ENCODE measurements at regions not wholly inside any gene's neighbourhood (a gene's known extent, or its start where the extent isn't known, plus 50 kb on each side); places are given as distances from the start of the nearest gene placed in this dataset.
"Not testable (repeated sequence)": the region's sequence is repeated elsewhere in the genome, so short reads cannot be mapped to it uniquely, and the experiment has no call there.

DNA sequence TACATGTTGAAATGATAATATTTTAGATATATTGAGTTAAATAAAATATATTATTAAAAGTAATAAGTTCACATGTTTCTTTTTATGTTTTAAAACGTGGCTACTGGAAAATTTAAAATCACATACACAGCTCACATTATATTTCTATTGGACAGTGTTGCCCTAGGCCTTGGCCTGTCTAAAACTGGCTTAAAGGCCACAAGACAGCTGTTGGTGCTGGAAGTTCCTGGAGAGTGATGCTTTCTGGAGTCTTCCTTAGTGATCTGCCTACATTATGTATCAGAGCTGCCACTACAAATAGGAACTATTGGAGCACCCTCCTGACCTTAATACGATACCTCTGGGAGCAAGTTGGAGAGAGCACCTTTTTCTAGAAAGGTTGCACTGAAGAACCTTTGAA is 254.1 kb upstream of the C2CD4B start:
- no peak overlapping the region for H3K27ac ChIP-seq (replicated peaks)
- no peak for DNase-seq (ENCODE audit: low read depth in 1 of 2, low spot score in 1 of 2)
- no peak overlapping the region for H3K4me3 ChIP-seq (replicated peaks; ENCODE audit: insufficient read depth, low read length)
- TF ChIP-seq, protein P1, sequence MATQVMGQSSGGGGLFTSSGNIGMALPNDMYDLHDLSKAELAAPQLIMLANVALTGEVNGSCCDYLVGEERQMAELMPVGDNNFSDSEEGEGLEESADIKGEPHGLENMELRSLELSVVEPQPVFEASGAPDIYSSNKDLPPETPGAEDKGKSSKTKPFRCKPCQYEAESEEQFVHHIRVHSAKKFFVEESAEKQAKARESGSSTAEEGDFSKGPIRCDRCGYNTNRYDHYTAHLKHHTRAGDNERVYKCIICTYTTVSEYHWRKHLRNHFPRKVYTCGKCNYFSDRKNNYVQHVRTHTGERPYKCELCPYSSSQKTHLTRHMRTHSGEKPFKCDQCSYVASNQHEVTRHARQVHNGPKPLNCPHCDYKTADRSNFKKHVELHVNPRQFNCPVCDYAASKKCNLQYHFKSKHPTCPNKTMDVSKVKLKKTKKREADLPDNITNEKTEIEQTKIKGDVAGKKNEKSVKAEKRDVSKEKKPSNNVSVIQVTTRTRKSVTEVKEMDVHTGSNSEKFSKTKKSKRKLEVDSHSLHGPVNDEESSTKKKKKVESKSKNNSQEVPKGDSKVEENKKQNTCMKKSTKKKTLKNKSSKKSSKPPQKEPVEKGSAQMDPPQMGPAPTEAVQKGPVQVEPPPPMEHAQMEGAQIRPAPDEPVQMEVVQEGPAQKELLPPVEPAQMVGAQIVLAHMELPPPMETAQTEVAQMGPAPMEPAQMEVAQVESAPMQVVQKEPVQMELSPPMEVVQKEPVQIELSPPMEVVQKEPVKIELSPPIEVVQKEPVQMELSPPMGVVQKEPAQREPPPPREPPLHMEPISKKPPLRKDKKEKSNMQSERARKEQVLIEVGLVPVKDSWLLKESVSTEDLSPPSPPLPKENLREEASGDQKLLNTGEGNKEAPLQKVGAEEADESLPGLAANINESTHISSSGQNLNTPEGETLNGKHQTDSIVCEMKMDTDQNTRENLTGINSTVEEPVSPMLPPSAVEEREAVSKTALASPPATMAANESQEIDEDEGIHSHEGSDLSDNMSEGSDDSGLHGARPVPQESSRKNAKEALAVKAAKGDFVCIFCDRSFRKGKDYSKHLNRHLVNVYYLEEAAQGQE (IDR thresholded peaks at IDR 0.05; ENCODE audit: insufficient replicate concordance, low read depth), result no peak
- TF ChIP-seq, protein P2, sequence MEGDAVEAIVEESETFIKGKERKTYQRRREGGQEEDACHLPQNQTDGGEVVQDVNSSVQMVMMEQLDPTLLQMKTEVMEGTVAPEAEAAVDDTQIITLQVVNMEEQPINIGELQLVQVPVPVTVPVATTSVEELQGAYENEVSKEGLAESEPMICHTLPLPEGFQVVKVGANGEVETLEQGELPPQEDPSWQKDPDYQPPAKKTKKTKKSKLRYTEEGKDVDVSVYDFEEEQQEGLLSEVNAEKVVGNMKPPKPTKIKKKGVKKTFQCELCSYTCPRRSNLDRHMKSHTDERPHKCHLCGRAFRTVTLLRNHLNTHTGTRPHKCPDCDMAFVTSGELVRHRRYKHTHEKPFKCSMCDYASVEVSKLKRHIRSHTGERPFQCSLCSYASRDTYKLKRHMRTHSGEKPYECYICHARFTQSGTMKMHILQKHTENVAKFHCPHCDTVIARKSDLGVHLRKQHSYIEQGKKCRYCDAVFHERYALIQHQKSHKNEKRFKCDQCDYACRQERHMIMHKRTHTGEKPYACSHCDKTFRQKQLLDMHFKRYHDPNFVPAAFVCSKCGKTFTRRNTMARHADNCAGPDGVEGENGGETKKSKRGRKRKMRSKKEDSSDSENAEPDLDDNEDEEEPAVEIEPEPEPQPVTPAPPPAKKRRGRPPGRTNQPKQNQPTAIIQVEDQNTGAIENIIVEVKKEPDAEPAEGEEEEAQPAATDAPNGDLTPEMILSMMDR (IDR thresholded peaks at IDR 0.05; ENCODE audit: insufficient read depth, low read length), result no peak
- TF ChIP-seq SPI1 (IDR thresholded peaks at IDR 0.05; ENCODE audit: borderline replicate concordance, low read depth), result no peak
- TF ChIP-seq POLR2AphosphoS5 (IDR thresholded peaks at IDR 0.05; ENCODE audit: low read depth), result no peak
- TF ChIP-seq GABPA (IDR thresholded peaks at IDR 0.05; ENCODE audit: low read depth), result no peak
- no peaks in the 10 kb centered on the region for H3K27me3 ChIP-seq (ENCODE audit: insufficient read depth, poor library complexity, severe bottlenecking)

DNA sequence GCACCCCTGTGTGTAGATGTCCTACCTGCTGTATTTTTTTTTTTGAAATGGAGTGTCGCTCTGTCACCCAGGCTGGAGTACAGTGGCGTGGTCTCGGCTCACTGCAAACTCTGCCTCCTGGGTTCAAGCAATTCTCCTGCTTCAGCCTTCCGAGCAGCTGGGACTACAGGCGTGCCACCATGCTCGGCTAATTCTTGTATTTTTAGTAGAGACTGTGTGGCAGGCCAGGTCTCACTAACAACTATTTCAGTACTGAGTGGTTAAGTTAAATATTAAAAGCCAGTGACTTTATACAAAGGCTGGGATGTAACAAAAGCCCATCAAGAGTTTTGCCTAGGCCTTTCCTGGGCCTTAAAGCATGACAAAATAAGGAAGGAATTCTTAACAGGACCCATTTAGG is 255.3 kb upstream of the C2CD4B start:
- not testable (repeated sequence) for H3K27me3 ChIP-seq (ENCODE audit: insufficient read depth, poor library complexity, severe bottlenecking); DNase-seq (ENCODE audit: low read depth in 1 of 2, low spot score in 1 of 2); H3K4me3 ChIP-seq (replicated peaks; ENCODE audit: insufficient read depth, low read length); H3K27ac ChIP-seq (replicated peaks)

DNA sequence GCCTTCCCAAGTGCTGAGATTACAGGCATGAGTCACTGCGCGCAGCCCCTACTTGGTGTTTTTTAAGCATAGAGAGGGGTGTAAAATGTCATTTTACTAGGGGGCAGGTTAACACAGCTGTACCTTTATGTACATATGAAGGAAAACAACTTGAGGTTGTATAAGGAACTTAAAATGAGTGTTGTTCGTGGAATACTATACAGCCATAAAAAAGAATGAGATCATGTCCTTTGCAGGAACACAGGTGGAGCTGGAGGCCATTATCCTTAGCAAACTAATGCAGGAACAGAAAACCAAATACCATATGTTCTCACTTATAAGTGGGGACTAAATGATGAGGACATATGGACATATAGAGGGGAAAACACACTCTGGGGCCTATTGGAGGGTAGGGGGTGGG is 256.2 kb upstream of the C2CD4B start:
- Histone ChIP-seq H3K27ac (replicated peaks) (no peak overlapping the region), H3K27me3 (ENCODE audit: insufficient read depth, poor library complexity, severe bottlenecking) (no peaks in the 10 kb centered on the region), H3K4me3 (replicated peaks; ENCODE audit: insufficient read depth, low read length) (no peak overlapping the region)
- DNase-seq (ENCODE audit: low read depth in 1 of 2, low spot score in 1 of 2), result no peak
- TF ChIP-seq SPI1 (IDR thresholded peaks at IDR 0.05; ENCODE audit: borderline replicate concordance, low read depth) (no peak), GABPA (IDR thresholded peaks at IDR 0.05; ENCODE audit: low read depth) (no peak), POLR2AphosphoS5 (IDR thresholded peaks at IDR 0.05; ENCODE audit: low read depth) (no peak)
- TF ChIP-seq, protein P2 (IDR thresholded peaks at IDR 0.05; ENCODE audit: insufficient read depth, low read length), result no peak
- TF ChIP-seq, protein P1 (IDR thresholded peaks at IDR 0.05; ENCODE audit: insufficient replicate concordance, low read depth), result no peak

DNA sequence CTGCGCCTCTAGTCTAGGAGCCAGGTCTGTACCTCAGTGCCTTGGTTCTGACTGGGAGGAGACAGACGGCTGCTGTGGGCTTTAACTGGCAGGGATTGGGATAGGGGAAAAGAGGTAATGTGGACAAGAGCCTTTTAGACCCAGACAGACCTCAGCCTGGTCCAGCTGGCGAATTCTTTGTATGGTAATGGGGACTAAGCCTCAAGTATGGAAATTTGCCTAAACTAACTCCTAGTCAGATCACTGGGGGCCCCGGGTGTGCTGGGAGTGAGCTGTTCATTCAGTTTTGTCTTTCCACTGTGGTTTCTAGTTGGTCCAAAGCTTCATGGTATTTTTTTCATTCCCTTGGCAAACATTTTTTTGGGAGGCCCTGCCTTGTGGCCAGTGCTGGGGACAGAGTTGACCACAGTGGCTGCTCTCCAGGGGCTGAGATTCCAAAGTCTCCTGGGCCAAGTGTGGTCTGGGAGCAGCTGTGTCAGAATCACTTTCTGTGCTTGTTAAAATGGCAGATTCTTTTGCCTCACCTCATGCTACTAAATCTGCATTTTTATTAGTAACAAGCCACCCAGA is 261.4 kb upstream of the C2CD4B start:
- TF ChIP-seq SPI1 (IDR thresholded peaks at IDR 0.05; ENCODE audit: borderline replicate concordance, low read depth), result no peak
- TF ChIP-seq, protein P1 (IDR thresholded peaks at IDR 0.05; ENCODE audit: insufficient replicate concordance, low read depth), result no peak
- TF ChIP-seq POLR2AphosphoS5 (IDR thresholded peaks at IDR 0.05; ENCODE audit: low read depth), result no peak
- TF ChIP-seq, protein P2 (IDR thresholded peaks at IDR 0.05; ENCODE audit: insufficient read depth, low read length), result no peak
- no peak for TF ChIP-seq GABPA (IDR thresholded peaks at IDR 0.05; ENCODE audit: low read depth)
- Histone ChIP-seq H3K27ac (replicated peaks) (no peak overlapping the region), H3K27me3 (ENCODE audit: insufficient read depth, poor library complexity, severe bottlenecking) (no peaks in the 10 kb centered on the region), H3K4me3 (replicated peaks; ENCODE audit: insufficient read depth, low read length) (no peak overlapping the region)
- DNase-seq (ENCODE audit: low read depth in 1 of 2, low spot score in 1 of 2), result no peak
